ENCODE measurements at regions not wholly inside any gene's neighbourhood (a gene's known extent, or its start where the extent isn't known, plus 50 kb on each side); places are given as distances from the start of the nearest gene placed in this dataset.

DNA sequence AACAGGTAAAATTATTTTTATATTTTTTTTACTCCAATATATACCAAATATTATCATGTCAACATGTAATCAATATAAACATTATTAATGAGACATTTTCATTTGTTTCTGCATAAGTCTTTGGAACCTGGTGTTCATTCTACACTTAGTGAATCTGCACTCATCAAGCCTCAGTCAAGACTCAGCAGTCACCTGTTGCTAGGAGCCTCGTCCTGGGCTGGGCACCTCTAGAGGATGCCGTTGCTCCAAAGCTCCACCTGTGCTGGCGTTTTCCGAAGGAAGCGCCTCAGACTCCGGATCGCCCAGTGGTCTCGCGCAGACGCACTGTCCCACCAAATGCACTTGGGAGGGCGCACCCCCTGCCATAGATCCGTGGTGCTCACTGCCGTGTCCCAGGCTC, 604.7 kb upstream of the MKI67 start:
- 61% methylated on average over 6 of the region's 13 CpGs for WGBS (ENCODE audit: low lambda C conversion rate)
- Histone ChIP-seq H3K4me2 (no peak overlapping the region), H3K36me3 (replicated peaks in 1 of 2; ENCODE audit: control insufficient read depth in 1 of 2, insufficient read depth in 2 of 2, low read length in 1 of 2) (no peaks in the 10 kb centered on the region), H3K27ac (ENCODE audit: low read depth in 2 of 2, low read length in 1 of 2) (no peak overlapping the region), H3K4me1 (ENCODE audit: control insufficient read depth in 1 of 2, insufficient read depth in 2 of 2, low read depth in 1 of 2, low read length in 1 of 2) (no peaks in the 10 kb centered on the region; a peak in 1 of 4 replicates), H3K27me3 (ENCODE audit: insufficient read depth) (no peaks in the 10 kb centered on the region), H3K9me3 (no peaks in the 10 kb centered on the region), H3K9ac (no peak overlapping the region), H4K20me1 (ENCODE audit: insufficient read depth) (no peaks in the 10 kb centered on the region), H3K9me2 (no peaks in the 10 kb centered on the region), H3F3A (replicated peaks; ENCODE audit: insufficient read depth) (no peaks in the 10 kb centered on the region), H3K79me2 (ENCODE audit: insufficient read depth) (no peaks in the 10 kb centered on the region), H2AFZ (ENCODE audit: low read depth) (no peak overlapping the region), H3K4me3 (ENCODE audit: low read depth in 2 of 2, low read length in 1 of 2) (no peak overlapping the region)
- POLR2A ChIA-PET: no interaction called here
- CTCF ChIA-PET: interaction anchor here (1.2 kb wide), 1 partner anchor 39 kb away, joined by 3 read pairs; no protein-coding TSS in a partner anchor
- no peak for DNase-seq
- TF ChIP-seq MEF2A (IDR thresholded peaks at IDR 0.05; ENCODE audit: borderline replicate concordance, low read depth) (no peak), RAD21 (IDR thresholded peaks at IDR 0.05; ENCODE audit: low read length) (no peak), GABPA (IDR thresholded peaks at IDR 0.05; ENCODE audit: low read depth) (no peak), FOSL2 (IDR thresholded peaks at IDR 0.05; ENCODE audit: borderline replicate concordance, low read depth) (no peak), RCOR1 (IDR thresholded peaks at IDR 0.05; ENCODE audit: low read length) (no peak), YY1 (IDR thresholded peaks at IDR 0.05; ENCODE audit: low read depth) (no peak)
- TF ChIP-seq, protein P1, sequence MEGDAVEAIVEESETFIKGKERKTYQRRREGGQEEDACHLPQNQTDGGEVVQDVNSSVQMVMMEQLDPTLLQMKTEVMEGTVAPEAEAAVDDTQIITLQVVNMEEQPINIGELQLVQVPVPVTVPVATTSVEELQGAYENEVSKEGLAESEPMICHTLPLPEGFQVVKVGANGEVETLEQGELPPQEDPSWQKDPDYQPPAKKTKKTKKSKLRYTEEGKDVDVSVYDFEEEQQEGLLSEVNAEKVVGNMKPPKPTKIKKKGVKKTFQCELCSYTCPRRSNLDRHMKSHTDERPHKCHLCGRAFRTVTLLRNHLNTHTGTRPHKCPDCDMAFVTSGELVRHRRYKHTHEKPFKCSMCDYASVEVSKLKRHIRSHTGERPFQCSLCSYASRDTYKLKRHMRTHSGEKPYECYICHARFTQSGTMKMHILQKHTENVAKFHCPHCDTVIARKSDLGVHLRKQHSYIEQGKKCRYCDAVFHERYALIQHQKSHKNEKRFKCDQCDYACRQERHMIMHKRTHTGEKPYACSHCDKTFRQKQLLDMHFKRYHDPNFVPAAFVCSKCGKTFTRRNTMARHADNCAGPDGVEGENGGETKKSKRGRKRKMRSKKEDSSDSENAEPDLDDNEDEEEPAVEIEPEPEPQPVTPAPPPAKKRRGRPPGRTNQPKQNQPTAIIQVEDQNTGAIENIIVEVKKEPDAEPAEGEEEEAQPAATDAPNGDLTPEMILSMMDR (IDR thresholded peaks at IDR 0.05): no peak
- TF ChIP-seq, protein P2, sequence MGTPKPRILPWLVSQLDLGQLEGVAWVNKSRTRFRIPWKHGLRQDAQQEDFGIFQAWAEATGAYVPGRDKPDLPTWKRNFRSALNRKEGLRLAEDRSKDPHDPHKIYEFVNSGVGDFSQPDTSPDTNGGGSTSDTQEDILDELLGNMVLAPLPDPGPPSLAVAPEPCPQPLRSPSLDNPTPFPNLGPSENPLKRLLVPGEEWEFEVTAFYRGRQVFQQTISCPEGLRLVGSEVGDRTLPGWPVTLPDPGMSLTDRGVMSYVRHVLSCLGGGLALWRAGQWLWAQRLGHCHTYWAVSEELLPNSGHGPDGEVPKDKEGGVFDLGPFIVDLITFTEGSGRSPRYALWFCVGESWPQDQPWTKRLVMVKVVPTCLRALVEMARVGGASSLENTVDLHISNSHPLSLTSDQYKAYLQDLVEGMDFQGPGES (IDR thresholded peaks at IDR 0.05; ENCODE audit: low read depth, low read length): no peak
- TF ChIP-seq, protein P3, sequence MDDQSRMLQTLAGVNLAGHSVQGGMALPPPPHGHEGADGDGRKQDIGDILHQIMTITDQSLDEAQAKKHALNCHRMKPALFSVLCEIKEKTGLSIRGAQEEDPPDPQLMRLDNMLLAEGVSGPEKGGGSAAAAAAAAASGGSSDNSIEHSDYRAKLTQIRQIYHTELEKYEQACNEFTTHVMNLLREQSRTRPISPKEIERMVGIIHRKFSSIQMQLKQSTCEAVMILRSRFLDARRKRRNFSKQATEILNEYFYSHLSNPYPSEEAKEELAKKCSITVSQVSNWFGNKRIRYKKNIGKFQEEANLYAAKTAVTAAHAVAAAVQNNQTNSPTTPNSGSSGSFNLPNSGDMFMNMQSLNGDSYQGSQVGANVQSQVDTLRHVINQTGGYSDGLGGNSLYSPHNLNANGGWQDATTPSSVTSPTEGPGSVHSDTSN (IDR thresholded peaks at IDR 0.05): no peak
- TF ChIP-seq, protein P4, sequence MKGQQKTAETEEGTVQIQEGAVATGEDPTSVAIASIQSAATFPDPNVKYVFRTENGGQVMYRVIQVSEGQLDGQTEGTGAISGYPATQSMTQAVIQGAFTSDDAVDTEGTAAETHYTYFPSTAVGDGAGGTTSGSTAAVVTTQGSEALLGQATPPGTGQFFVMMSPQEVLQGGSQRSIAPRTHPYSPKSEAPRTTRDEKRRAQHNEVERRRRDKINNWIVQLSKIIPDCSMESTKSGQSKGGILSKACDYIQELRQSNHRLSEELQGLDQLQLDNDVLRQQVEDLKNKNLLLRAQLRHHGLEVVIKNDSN (IDR thresholded peaks at IDR 0.05; ENCODE audit: borderline replicate concordance, low read depth): no peak
- TF ChIP-seq, protein P5, sequence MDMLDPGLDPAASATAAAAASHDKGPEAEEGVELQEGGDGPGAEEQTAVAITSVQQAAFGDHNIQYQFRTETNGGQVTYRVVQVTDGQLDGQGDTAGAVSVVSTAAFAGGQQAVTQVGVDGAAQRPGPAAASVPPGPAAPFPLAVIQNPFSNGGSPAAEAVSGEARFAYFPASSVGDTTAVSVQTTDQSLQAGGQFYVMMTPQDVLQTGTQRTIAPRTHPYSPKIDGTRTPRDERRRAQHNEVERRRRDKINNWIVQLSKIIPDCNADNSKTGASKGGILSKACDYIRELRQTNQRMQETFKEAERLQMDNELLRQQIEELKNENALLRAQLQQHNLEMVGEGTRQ (IDR thresholded peaks at IDR 0.05; ENCODE audit: borderline replicate concordance, low read depth, low read length): no peak

DNA sequence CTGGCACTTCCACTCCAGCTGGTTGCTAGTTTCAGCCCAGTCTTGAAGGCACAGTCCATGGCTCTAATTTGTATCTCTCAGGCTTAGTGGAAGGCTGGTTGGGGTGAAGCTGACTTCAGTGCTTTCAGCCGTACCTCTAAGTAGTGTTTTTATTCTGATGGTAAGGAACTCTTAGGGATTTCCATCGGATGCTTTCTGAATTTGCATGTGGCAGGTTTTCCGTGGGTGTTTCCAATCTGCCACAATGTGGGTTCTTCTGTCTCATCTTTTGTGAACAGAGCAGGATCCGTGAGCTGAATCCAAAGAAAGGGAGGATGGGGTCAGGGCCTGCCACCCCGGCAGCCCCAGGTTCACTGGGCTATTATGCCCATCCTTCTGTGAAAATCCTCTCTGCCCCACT, 607.9 kb upstream of the MKI67 start:
- no peaks in the 10 kb centered on the region; a peak in 2 of 4 replicates for H3K4me1 ChIP-seq (ENCODE audit: control insufficient read depth in 1 of 2, insufficient read depth in 2 of 2, low read depth in 1 of 2, low read length in 1 of 2)
- CTCF ChIA-PET: interaction anchor here (0.8 to 0.9 kb wide), 2 partner anchors 9 to 43 kb away, joined by 3 to 4 read pairs; no protein-coding TSS in a partner anchor
- no peaks in the 10 kb centered on the region for H3K79me2 ChIP-seq (ENCODE audit: insufficient read depth)
- no peak overlapping the region for H2AFZ ChIP-seq (ENCODE audit: low read depth)
- no peaks in the 10 kb centered on the region for H3K36me3 ChIP-seq (replicated peaks in 1 of 2; ENCODE audit: control insufficient read depth in 1 of 2, insufficient read depth in 2 of 2, low read length in 1 of 2)
- DNase-seq: no peak
- no peak overlapping the region for H3K9ac ChIP-seq
- no peaks in the 10 kb centered on the region for H3K27me3 ChIP-seq (ENCODE audit: insufficient read depth)
- no peak overlapping the region for H3K27ac ChIP-seq (ENCODE audit: low read depth in 2 of 2, low read length in 1 of 2)
- H3K4me2 ChIP-seq: no peak overlapping the region
- H3K9me2 ChIP-seq: no peaks in the 10 kb centered on the region
- H4K20me1 ChIP-seq (ENCODE audit: insufficient read depth): no peaks in the 10 kb centered on the region
- no peaks in the 10 kb centered on the region for H3K9me3 ChIP-seq
- no peak overlapping the region for H3K4me3 ChIP-seq (ENCODE audit: low read depth in 2 of 2, low read length in 1 of 2)
- H3F3A ChIP-seq (replicated peaks; ENCODE audit: insufficient read depth): no peaks in the 10 kb centered on the region
- 34% methylated on average over 5 of the region's 5 CpGs for WGBS (ENCODE audit: low lambda C conversion rate)
- POLR2A ChIA-PET: no interaction called here
- TF ChIP-seq ELF1 (IDR thresholded peaks at IDR 0.05) (no peak), RAD21 (IDR thresholded peaks at IDR 0.05; ENCODE audit: low read length) (no peak), MXI1 (IDR thresholded peaks at IDR 0.05; ENCODE audit: low read depth, low read length) (no peak), RFX5 (IDR thresholded peaks at IDR 0.05; ENCODE audit: low read length) (no peak), RCOR1 (IDR thresholded peaks at IDR 0.05; ENCODE audit: low read length) (no peak)
- TF ChIP-seq, protein P6, sequence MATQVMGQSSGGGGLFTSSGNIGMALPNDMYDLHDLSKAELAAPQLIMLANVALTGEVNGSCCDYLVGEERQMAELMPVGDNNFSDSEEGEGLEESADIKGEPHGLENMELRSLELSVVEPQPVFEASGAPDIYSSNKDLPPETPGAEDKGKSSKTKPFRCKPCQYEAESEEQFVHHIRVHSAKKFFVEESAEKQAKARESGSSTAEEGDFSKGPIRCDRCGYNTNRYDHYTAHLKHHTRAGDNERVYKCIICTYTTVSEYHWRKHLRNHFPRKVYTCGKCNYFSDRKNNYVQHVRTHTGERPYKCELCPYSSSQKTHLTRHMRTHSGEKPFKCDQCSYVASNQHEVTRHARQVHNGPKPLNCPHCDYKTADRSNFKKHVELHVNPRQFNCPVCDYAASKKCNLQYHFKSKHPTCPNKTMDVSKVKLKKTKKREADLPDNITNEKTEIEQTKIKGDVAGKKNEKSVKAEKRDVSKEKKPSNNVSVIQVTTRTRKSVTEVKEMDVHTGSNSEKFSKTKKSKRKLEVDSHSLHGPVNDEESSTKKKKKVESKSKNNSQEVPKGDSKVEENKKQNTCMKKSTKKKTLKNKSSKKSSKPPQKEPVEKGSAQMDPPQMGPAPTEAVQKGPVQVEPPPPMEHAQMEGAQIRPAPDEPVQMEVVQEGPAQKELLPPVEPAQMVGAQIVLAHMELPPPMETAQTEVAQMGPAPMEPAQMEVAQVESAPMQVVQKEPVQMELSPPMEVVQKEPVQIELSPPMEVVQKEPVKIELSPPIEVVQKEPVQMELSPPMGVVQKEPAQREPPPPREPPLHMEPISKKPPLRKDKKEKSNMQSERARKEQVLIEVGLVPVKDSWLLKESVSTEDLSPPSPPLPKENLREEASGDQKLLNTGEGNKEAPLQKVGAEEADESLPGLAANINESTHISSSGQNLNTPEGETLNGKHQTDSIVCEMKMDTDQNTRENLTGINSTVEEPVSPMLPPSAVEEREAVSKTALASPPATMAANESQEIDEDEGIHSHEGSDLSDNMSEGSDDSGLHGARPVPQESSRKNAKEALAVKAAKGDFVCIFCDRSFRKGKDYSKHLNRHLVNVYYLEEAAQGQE (IDR thresholded peaks at IDR 0.05; ENCODE audit: low read depth, low read length): no peak
- TF ChIP-seq, protein P1 (IDR thresholded peaks at IDR 0.05): no peak
